ENCODE measurements at regions not wholly inside any gene's neighbourhood (a gene's known extent, or its start where the extent isn't known, plus 50 kb on each side); places are given as distances from the start of the nearest gene placed in this dataset.
"Not testable (repeated sequence)": the region's sequence is repeated elsewhere in the genome, so short reads cannot be mapped to it uniquely, and the experiment has no call there.

GRCh38 chr13:26485288-26485687, 72.2 kb upstream of the WASF3 start:
- H3K4me3 ChIP-seq (ENCODE audit: low read depth, low read length): no peak overlapping the region
- DNase-seq (ENCODE audit: low read depth, low spot score): no peak
- no peak for TF ChIP-seq CTCF (IDR thresholded peaks at IDR 0.05; ENCODE audit: insufficient read depth, low read length, missing control alignments)
- POLR2A ChIA-PET: no interaction called here
- CTCF ChIA-PET: interaction anchor here (1.0 to 3.5 kb wide), 6 partner anchors 8 to 299 kb away, joined by 3 to 25 read pairs (median 8); no protein-coding TSS in a partner anchor

GRCh38 chr13:26485786-26486185, 71.7 kb upstream of the WASF3 start:
- H3K4me3 ChIP-seq (ENCODE audit: low read depth, low read length): no peak overlapping the region
- no peak for TF ChIP-seq CTCF (IDR thresholded peaks at IDR 0.05; ENCODE audit: insufficient read depth, low read length, missing control alignments)
- DNase-seq (ENCODE audit: low read depth, low spot score): no peak
- ChIA-PET POLR2A (no interaction called here), CTCF (interaction anchor here (1.0 to 3.5 kb wide), 7 partner anchors 8 to 302 kb away, joined by 3 to 25 read pairs (median 8); no protein-coding TSS in a partner anchor)

- TF ChIP-seq CTCF (IDR thresholded peaks at IDR 0.05; ENCODE audit: insufficient read depth, low read length, missing control alignments): no peak
- POLR2A ChIA-PET: no interaction called here
Measured at GRCh38 chr13:26486550-26486949, 70.9 kb upstream of the WASF3 start.

GRCh38 chr13:26487781-26488180, 69.7 kb upstream of the WASF3 start:
- ChIA-PET POLR2A (no interaction called here), CTCF (interaction anchor here (2.7 to 3.5 kb wide), 3 partner anchors 8 to 302 kb away, joined by 9 to 25 read pairs (median 12); no protein-coding TSS in a partner anchor)
- no peak for TF ChIP-seq CTCF (IDR thresholded peaks at IDR 0.05; ENCODE audit: insufficient read depth, low read length, missing control alignments)
- no peak overlapping the region for H3K4me3 ChIP-seq (ENCODE audit: low read depth, low read length)
- no peak for DNase-seq (ENCODE audit: low read depth, low spot score)

More at GRCh38 chr13:26486550-26486949, 70.9 kb upstream of the WASF3 start:
- CTCF ChIA-PET: interaction anchor here (1.9 to 3.5 kb wide), 5 partner anchors 10 to 303 kb away, joined by 6 to 25 read pairs (median 9); no protein-coding TSS in a partner anchor
- H3K4me3 ChIP-seq (ENCODE audit: low read depth, low read length): no peak overlapping the region
- DNase-seq (ENCODE audit: low read depth, low spot score): no peak

GRCh38 chr13:26488236-26489003, 69.1 kb upstream of the WASF3 start:
- H3K4me3 ChIP-seq (ENCODE audit: low read depth, low read length): no peak overlapping the region
- CTCF ChIA-PET: interaction anchor here (1.3 to 3.5 kb wide), 4 partner anchors 8 to 303 kb away, joined by 4 to 25 read pairs (median 12); no protein-coding TSS in a partner anchor
- POLR2A ChIA-PET: no interaction called here
- DNase-seq (ENCODE audit: low read depth, low spot score): no peak
- TF ChIP-seq CTCF (IDR thresholded peaks at IDR 0.05; ENCODE audit: insufficient read depth, low read length, missing control alignments): no peak

- H3K4me3 ChIP-seq (ENCODE audit: low read depth, low read length); DNase-seq (ENCODE audit: low read depth, low spot score); POLR2A ChIA-PET: not testable (repeated sequence)
- CTCF ChIA-PET: interaction anchor here (1.0 to 1.6 kb wide), 3 partner anchors 9 to 307 kb away, joined by 3 to 9 read pairs (median 5); no protein-coding TSS in a partner anchor
Measured at GRCh38 chr13:26492301-26492700, 65.2 kb upstream of the WASF3 start.
